Adrenal gland (tissue), 9 donors: ENCODE measurements at regions not wholly inside any gene's neighbourhood (a gene's known extent, or its start where the extent isn't known, plus 50 kb on each side); places are given as distances from the start of the nearest gene placed in this dataset.

Experiments used
- DNase-seq, 7 donors: peaks; one replicate each; pipeline ENCODE4 v3.0.0-alpha.2; 2019 to 2020
- H3K27ac ChIP-seq, 5 donors: fragments of 200-600 bp; sonication (generic) in 4 of 5; 1 replicate in 3 of 5; 2 replicates in 2 of 5; pipeline versions ENCODE4 v1.5.1 to v1.8.0; 2016 to 2020; ENCODE audit warnings: mild to moderate bottlenecking in 1 of 5
- H3K27me3 ChIP-seq: fragments of 200-600 bp; 2 replicates; pipeline ENCODE4 v1.8.0; 2021
- H3K36me3 ChIP-seq, 2 donors: fragments of 200-600 bp; replicated peaks in 1 of 2; 1 replicate in 1 of 2; 2 replicates in 1 of 2; pipeline versions ENCODE4 v1.5.1 to v1.8.0; 2018 to 2022
- H3K4me1 ChIP-seq, 2 donors: fragments of 200-600 bp; replicated peaks in 1 of 2; 1 replicate in 1 of 2; 2 replicates in 1 of 2; pipeline versions ENCODE4 v1.5.1 to v1.8.0; 2018 to 2021
- H3K4me3 ChIP-seq, 4 donors: fragments of 200-600 bp; sonication (generic) in 3 of 4; one replicate each; pipeline ENCODE4 v1.5.1; 2016 to 2018
- H3K9me3 ChIP-seq, 3 donors: fragments of 200-600 bp; sonication (generic) in 1 of 3; replicated peaks in 1 of 3; 1 replicate in 2 of 3; 2 replicates in 1 of 3; pipeline versions ENCODE4 v1.5.1 to v1.8.0; 2016 to 2021
- CTCF ChIP-seq, 6 experiments: fragments of 450-650 bp in 4 of 6; fragments of 200-600 bp in 2 of 6; sonication (generic) in 1 of 6; IDR thresholded peaks; 1 replicate in 5 of 6; 2 replicates in 1 of 6; pipeline versions ENCODE4 v1.5.1 to v1.8.0; 2016 to 2021; ENCODE audit warnings: antibody characterized with exemption in 6 of 6, mild to moderate bottlenecking in 2 of 6, moderate library complexity in 1 of 6
- POLR2A ChIP-seq, 2 donors: fragments of 450-650 bp; IDR thresholded peaks; one replicate each; pipeline ENCODE4 v1.6.1; 2017; ENCODE audit warnings: antibody characterized with exemption in 2 of 2, mild to moderate bottlenecking in 2 of 2, moderate library complexity in 1 of 2
- WGBS, 4 donors: extraction: QIAGEN DNeasy Blood & Tissue Kit in 2 of 4; methylation state at CpG; one replicate each; pipeline versions ENCODE4 v1.1.5 to v1.1.7; 2013 to 2017; 5-methylcytosine and 5-hydroxymethylcytosine counted together
- intact Hi-C, 2 donors: fragments of 100-400 bp; cut with DNase I; formaldehyde crosslinking; loops; one replicate each; pipeline versions ENCODE4 v1.14.1 to v1.15.0; 2022 to 2023
- donor health status: healthy with polysubstance abuse.
- donor health status: Bipolar disorder and iron deficiency.
- donor health status: DM: yes; HTN: yes; CAD: no.
- donor health status: DM: no; HTN: no; CAD: no.
- donor health status: DM: no; HTN: no; CAD: no.

GRCh38 chr3:126259411-126260391, 79.3 kb upstream of the ALDH1L1 start:
- H3K27ac ChIP-seq = peak overlapping the region in 1 of 5 donors; percentile 34
- TF ChIP-seq CTCF (IDR thresholded peaks at IDR 0.05) (peak; percentile 47 to 81 (median 64)), POLR2A (IDR thresholded peaks at IDR 0.05) (no peak)
- no peaks in the 10 kb centered on the region for H3K27me3 ChIP-seq
- 47 to 56% (median 53%) methylated on average over 22 to 23 of the region's 23 CpGs for WGBS, 4 donors
- H3K4me1 ChIP-seq = no peaks in the 10 kb centered on the region
- H3K9me3 ChIP-seq = no peaks in the 10 kb centered on the region
- no peak overlapping the region for H3K4me3 ChIP-seq
- DNase-seq = peak; percentile 30 to 74 (median 56)
- intact Hi-C loops = loop anchor here (2.0 to 5.0 kb wide), 2 partner anchors 129 to 133 kb away; partner anchors contain the start of gene CFAP100 (in 1 of the 2)
- no peaks in the 10 kb centered on the region for H3K36me3 ChIP-seq

GRCh38 chr3:126258670-126259069, 78.3 kb upstream of the ALDH1L1 start:
- Histone ChIP-seq H3K36me3 (no peaks in the 10 kb centered on the region), H3K4me1 (no peaks in the 10 kb centered on the region), H3K27me3 (no peaks in the 10 kb centered on the region), H3K4me3 (no peak overlapping the region), H3K27ac (no peak overlapping the region), H3K9me3 (no peaks in the 10 kb centered on the region)
- DNase-seq = no peak
- intact Hi-C loops = loop anchor here in 1 of 2 donors (2.0 kb wide), 1 partner anchor 130 kb away; no protein-coding TSS in a partner anchor
- 43 to 67% (median 65%) methylated on average over 1 of the region's 1 CpG for WGBS, 4 donors
- no peak for TF ChIP-seq POLR2A (IDR thresholded peaks at IDR 0.05)
- TF ChIP-seq CTCF (IDR thresholded peaks at IDR 0.05) = no peak

- no peak for TF ChIP-seq POLR2A (IDR thresholded peaks at IDR 0.05)
- TF ChIP-seq CTCF (IDR thresholded peaks at IDR 0.05) = no peak
- Histone ChIP-seq H3K4me1 (no peaks in the 10 kb centered on the region), H3K36me3 (no peaks in the 10 kb centered on the region), H3K4me3 (no peak overlapping the region), H3K27me3 (no peaks in the 10 kb centered on the region), H3K9me3 (no peaks in the 10 kb centered on the region), H3K27ac (no peak overlapping the region)
- intact Hi-C loops = loop anchor here in 1 of 2 donors (2.0 kb wide), 1 partner anchor 131 kb away; no protein-coding TSS in a partner anchor
- no peak for DNase-seq
- 91 to 95% (median 93%) methylated on average over 3 of the region's 3 CpGs for WGBS, 4 donors
These were observed 77.6 kb upstream of the ALDH1L1 start for GRCh38 chr3:126257984-126258383.

- no peaks in the 10 kb centered on the region for H3K9me3 ChIP-seq
- intact Hi-C loops = no loop called here
- no peak for DNase-seq
- H3K27me3 ChIP-seq = no peaks in the 10 kb centered on the region
- 90 to 96% (median 91%) methylated on average over 10 to 11 of the region's 11 CpGs for WGBS, 4 donors
- H3K4me1 ChIP-seq = no peaks in the 10 kb centered on the region
- H3K27ac ChIP-seq = no peak overlapping the region
- no peaks in the 10 kb centered on the region for H3K36me3 ChIP-seq
- TF ChIP-seq CTCF (IDR thresholded peaks at IDR 0.05) (no peak), POLR2A (IDR thresholded peaks at IDR 0.05) (no peak)
- no peak overlapping the region for H3K4me3 ChIP-seq
These were observed 76.8 kb upstream of the ALDH1L1 start for GRCh38 chr3:126257174-126257573.
